ENCODE measurements at regions not wholly inside any gene's neighbourhood (a gene's known extent, or its start where the extent isn't known, plus 50 kb on each side); places are given as distances from the start of the nearest gene placed in this dataset.
"Not testable (repeated sequence)": the region's sequence is repeated elsewhere in the genome, so short reads cannot be mapped to it uniquely, and the experiment has no call there.

- DNase-seq, result no peak
Measured at GRCh38 chr15:98330692-98331435, 317.5 kb upstream of the IGF1R start.

- no peak for DNase-seq
Measured at GRCh38 chr15:98331676-98332075, 316.7 kb upstream of the IGF1R start.

- no peak for DNase-seq
Measured at GRCh38 chr15:98333251-98333650, 315.1 kb upstream of the IGF1R start.

GRCh38 chr15:98342911-98343310, 305.4 kb upstream of the IGF1R start:
- DNase-seq, result no peak

GRCh38 chr15:98344591-98344990, 303.7 kb upstream of the IGF1R start:
- no peak for DNase-seq

- peak; percentile 35 for DNase-seq
Measured at GRCh38 chr15:98347001-98347400, 301.3 kb upstream of the IGF1R start.

- no peak for DNase-seq
Measured at GRCh38 chr15:98347866-98348265, 300.5 kb upstream of the IGF1R start.

GRCh38 chr15:98350276-98350675, 298.1 kb upstream of the IGF1R start:
- no peak for DNase-seq

GRCh38 chr15:98358274-98358673, 290.1 kb upstream of the IGF1R start:
- not testable (repeated sequence) for DNase-seq

- no peak for DNase-seq
Measured at GRCh38 chr15:98358971-98359370, 289.4 kb upstream of the IGF1R start.

- no peak for DNase-seq
Measured at GRCh38 chr15:98363416-98363815, 284.9 kb upstream of the IGF1R start.

- no peak for DNase-seq
Measured at GRCh38 chr15:98363955-98364354, 284.4 kb upstream of the IGF1R start.

- DNase-seq, result peak; percentile 26
Measured at GRCh38 chr15:98369081-98369716, 279.1 kb upstream of the IGF1R start.

- peak; percentile 34 for DNase-seq
Measured at GRCh38 chr15:98375513-98376340, 272.6 kb upstream of the IGF1R start.

- no peak for DNase-seq
Measured at GRCh38 chr15:98380721-98381120, 267.6 kb upstream of the IGF1R start.

- DNase-seq, result no peak
Measured at GRCh38 chr15:98381446-98381845, 266.9 kb upstream of the IGF1R start.

GRCh38 chr15:98382139-98382538, 266.2 kb upstream of the IGF1R start:
- DNase-seq, result no peak

- DNase-seq, result no peak
Measured at GRCh38 chr15:98383571-98383970, 264.8 kb upstream of the IGF1R start.

GRCh38 chr15:98384328-98385029, 263.9 kb upstream of the IGF1R start:
- DNase-seq, result no peak

GRCh38 chr15:98385752-98386381, 262.5 kb upstream of the IGF1R start:
- DNase-seq, result no peak

GRCh38 chr15:98386561-98386960, 261.8 kb upstream of the IGF1R start:
- DNase-seq, result no peak

- DNase-seq, result no peak
Measured at GRCh38 chr15:98387866-98388265, 260.5 kb upstream of the IGF1R start.
